Spleen (tissue), 7 donors: ENCODE measurements at regions not wholly inside any gene's neighbourhood (a gene's known extent, or its start where the extent isn't known, plus 50 kb on each side); places are given as distances from the start of the nearest gene placed in this dataset.

Experiments
- CTCF ChIP-seq, 11 experiments: fragments of 200-600 bp in 7 of 11; fragments of 450-650 bp in 4 of 11; sonication (generic) in 4 of 11; IDR thresholded peaks in 8 of 11; conservative IDR thresholded peaks in 3 of 11; 1 replicate in 7 of 11; 2 replicates in 4 of 11; pipeline versions ENCODE4 v1.4.0 to v1.8.0; 2016 to 2021; ENCODE audit warnings: antibody characterized with exemption in 11 of 11, inconsistent platforms in 4 of 11, mild to moderate bottlenecking in 1 of 11
- POLR2A ChIP-seq, 3 donors: fragments of 450-650 bp; IDR thresholded peaks; one replicate each; pipeline ENCODE4 v1.5.1; 2017; ENCODE audit warnings: antibody characterized with exemption in 3 of 3, mild to moderate bottlenecking in 1 of 3
- POLR2AphosphoS5 ChIP-seq, 3 donors: sonication (generic); formaldehyde crosslinking; IDR thresholded peaks; one replicate each; pipeline ENCODE4 v1.5.1; 2017; ENCODE audit warnings: antibody characterized with exemption in 3 of 3
- donor health status: DM: no; HTN: no; CAD: no; lungs with moderate emphysema.
- donor health status: DM: no; HTN: no; CAD: no.
- donor health status: DM: no; HTN: no; CAD: no.

- no peak for TF ChIP-seq POLR2AphosphoS5 (IDR thresholded peaks at IDR 0.05)
- no peak for TF ChIP-seq CTCF (IDR thresholded peaks at IDR 0.05 in 8 of 11, conservative IDR thresholded peaks at IDR 0.05 in 3 of 11)
- TF ChIP-seq POLR2A (IDR thresholded peaks at IDR 0.05) = no peak
Measured at GRCh38 chr5:74224331-74224730, 416.2 kb downstream of the ENC1 start.
